ENCODE measurements at regions not wholly inside any gene's neighbourhood (a gene's known extent, or its start where the extent isn't known, plus 50 kb on each side); places are given as distances from the start of the nearest gene placed in this dataset.

DNA sequence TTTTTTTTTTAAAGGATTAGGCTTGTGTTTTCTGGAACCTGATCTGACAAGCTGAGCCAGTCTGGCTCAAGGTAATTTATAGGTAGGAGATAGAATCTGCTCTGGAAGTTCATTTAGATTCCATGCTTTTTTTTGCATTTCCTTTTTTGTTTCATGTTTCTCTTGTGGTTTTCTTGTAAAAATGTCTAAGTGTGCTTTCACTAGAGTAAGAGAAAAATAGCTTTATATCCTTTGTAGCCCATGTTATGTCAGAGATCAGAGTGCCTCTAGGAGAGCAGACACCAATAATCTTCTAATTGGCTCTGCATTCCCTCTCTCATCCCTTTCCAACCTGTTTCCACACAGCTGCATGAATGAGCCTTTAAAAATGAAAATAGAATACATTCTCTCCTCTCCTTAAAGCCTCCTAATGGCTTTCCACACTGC is 389.8 kb upstream of the KCNMB2 start:
- Histone ChIP-seq H3K4me1 (ENCODE audit: control insufficient read depth, insufficient read depth, low read length) (no peaks in the 10 kb centered on the region), H3K9ac (ENCODE audit: low read length in 2 of 2) (no peak overlapping the region), H3K27me3 (ENCODE audit: control insufficient read depth in 1 of 2, insufficient read depth in 2 of 2, low read length in 2 of 2) (no peaks in the 10 kb centered on the region), H3K9me3 (ENCODE audit: control insufficient read depth in 2 of 2, low read length in 2 of 2) (no peaks in the 10 kb centered on the region), H3K27ac (ENCODE audit: low read length) (no peak overlapping the region), H3K4me3 (ENCODE audit: low read length in 2 of 2) (no peak overlapping the region), H3K36me3 (ENCODE audit: control insufficient read depth in 2 of 2, insufficient read depth in 2 of 2, low read length in 2 of 2) (no peaks in the 10 kb centered on the region)

DNA sequence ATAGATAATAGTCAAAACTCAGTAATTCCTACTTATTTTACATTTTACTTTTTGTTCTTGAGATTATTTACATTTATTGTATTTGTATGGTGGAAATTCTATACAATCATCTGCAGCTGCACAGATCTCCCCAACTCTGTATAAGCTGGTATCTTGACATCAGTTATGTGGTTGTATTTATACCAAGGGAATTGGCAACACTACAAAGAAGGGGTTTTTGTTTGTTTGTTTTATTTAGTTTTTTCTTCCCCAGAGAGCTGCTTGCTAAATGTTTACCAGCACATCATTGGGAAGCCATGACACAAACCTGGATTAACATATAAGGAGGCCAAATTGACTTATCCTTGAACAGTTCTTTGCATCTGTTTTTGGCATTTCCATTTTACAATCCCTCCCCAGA is 389.2 kb upstream of the KCNMB2 start:
- H3K4me1 ChIP-seq (ENCODE audit: control insufficient read depth, insufficient read depth, low read length), result no peaks in the 10 kb centered on the region
- no peak overlapping the region for H3K27ac ChIP-seq (ENCODE audit: low read length)
- no peaks in the 10 kb centered on the region for H3K36me3 ChIP-seq (ENCODE audit: control insufficient read depth in 2 of 2, insufficient read depth in 2 of 2, low read length in 2 of 2)
- H3K4me3 ChIP-seq (ENCODE audit: low read length in 2 of 2), result no peak overlapping the region
- no peaks in the 10 kb centered on the region for H3K27me3 ChIP-seq (ENCODE audit: control insufficient read depth in 1 of 2, insufficient read depth in 2 of 2, low read length in 2 of 2)
- H3K9ac ChIP-seq (ENCODE audit: low read length in 2 of 2), result no peak overlapping the region
- no peaks in the 10 kb centered on the region for H3K9me3 ChIP-seq (ENCODE audit: control insufficient read depth in 2 of 2, low read length in 2 of 2)

DNA sequence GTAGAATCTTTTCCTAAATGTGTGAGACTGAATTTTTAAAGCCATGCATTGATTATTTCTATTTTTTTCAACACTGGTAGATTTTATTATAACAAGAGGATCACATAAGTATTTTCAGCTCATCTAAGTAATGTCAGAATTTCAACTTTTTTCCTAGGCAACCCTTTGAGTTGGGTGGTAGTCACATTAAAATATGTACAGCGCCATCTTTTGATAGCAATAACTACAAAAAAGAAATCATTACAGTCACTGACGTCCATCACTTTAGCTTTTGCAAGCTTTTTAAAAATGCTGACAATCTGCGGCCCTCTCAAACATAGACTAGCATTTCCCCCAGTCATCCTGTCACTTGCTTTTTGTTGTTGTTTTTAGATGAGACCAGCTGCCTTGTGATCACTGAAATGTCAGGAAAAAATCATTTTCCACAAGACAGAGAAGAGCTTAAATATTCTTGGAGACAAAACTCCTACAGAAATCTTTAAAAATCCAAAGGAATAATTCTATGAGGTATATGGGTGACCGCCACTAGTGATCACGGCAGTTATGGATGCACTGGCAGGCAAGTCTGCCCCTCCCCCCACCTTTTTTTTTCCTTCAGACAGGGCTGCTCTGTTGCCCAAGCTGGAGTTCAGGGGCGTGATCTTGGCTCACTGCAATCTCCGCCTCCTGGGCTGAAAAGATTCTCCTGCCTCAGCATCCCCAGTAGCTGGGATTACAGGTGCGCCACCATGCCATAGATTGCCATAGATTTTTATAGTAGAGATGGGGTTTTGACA is 384.0 kb upstream of the KCNMB2 start:
- Histone ChIP-seq H3K9me3 (ENCODE audit: control insufficient read depth in 2 of 2, low read length in 2 of 2) (no peaks in the 10 kb centered on the region), H3K4me1 (ENCODE audit: control insufficient read depth, insufficient read depth, low read length) (no peaks in the 10 kb centered on the region), H3K27ac (ENCODE audit: low read length) (no peak overlapping the region), H3K27me3 (ENCODE audit: control insufficient read depth in 1 of 2, insufficient read depth in 2 of 2, low read length in 2 of 2) (no peaks in the 10 kb centered on the region), H3K36me3 (ENCODE audit: control insufficient read depth in 2 of 2, insufficient read depth in 2 of 2, low read length in 2 of 2) (no peaks in the 10 kb centered on the region), H3K9ac (ENCODE audit: low read length in 2 of 2) (no peak overlapping the region), H3K4me3 (ENCODE audit: low read length in 2 of 2) (no peak overlapping the region)

DNA sequence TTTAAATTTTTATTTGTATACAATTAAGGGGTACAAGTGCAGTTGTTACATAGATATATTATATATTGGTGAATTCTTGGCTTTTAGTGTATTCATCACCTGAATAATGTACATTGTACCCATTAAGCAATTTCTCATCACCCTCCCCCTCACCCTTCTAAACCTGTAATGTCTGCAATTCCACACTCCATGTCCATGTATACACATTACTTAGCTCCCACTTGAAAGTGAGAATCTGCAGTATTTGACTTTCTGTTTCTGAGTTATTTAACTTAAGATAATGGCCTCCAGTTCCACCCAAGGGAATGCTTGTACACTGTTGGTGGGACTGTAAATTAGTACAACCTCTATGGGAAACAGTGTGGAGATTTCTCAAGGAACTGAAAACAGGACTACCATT is 383.2 kb upstream of the KCNMB2 start:
- no peaks in the 10 kb centered on the region for H3K9me3 ChIP-seq (ENCODE audit: control insufficient read depth in 2 of 2, low read length in 2 of 2)
- H3K4me3 ChIP-seq (ENCODE audit: low read length in 2 of 2), result no peak overlapping the region
- H3K36me3 ChIP-seq (ENCODE audit: control insufficient read depth in 2 of 2, insufficient read depth in 2 of 2, low read length in 2 of 2), result no peaks in the 10 kb centered on the region
- H3K27ac ChIP-seq (ENCODE audit: low read length), result no peak overlapping the region
- H3K9ac ChIP-seq (ENCODE audit: low read length in 2 of 2), result no peak overlapping the region
- H3K27me3 ChIP-seq (ENCODE audit: control insufficient read depth in 1 of 2, insufficient read depth in 2 of 2, low read length in 2 of 2), result no peaks in the 10 kb centered on the region
- H3K4me1 ChIP-seq (ENCODE audit: control insufficient read depth, insufficient read depth, low read length), result no peaks in the 10 kb centered on the region

DNA sequence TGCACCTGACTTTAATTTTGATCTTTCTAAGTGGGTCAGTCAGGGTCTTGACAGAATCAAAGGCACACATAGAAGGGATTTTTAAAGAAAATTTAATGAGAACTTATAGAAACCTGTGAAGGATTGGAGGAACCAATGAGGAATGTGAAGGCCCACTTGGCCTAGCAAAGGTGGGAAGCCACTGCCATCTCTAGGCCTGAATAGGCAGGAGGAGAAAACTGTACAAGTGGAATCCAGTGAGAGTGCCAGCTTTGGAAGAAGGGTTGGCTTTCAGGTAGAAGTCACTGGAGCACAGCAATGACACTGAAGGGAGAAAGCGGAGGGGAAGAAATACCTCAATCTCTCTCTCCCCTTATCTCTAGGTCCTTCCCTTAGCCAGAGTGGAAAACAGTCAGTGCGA is 380.7 kb upstream of the KCNMB2 start:
- H3K27ac ChIP-seq (ENCODE audit: low read length), result no peak overlapping the region
- no peaks in the 10 kb centered on the region for H3K4me1 ChIP-seq (ENCODE audit: control insufficient read depth, insufficient read depth, low read length)
- no peak overlapping the region for H3K9ac ChIP-seq (ENCODE audit: low read length in 2 of 2)
- H3K36me3 ChIP-seq (ENCODE audit: control insufficient read depth in 2 of 2, insufficient read depth in 2 of 2, low read length in 2 of 2), result no peaks in the 10 kb centered on the region
- H3K27me3 ChIP-seq (ENCODE audit: control insufficient read depth in 1 of 2, insufficient read depth in 2 of 2, low read length in 2 of 2), result no peaks in the 10 kb centered on the region
- no peak overlapping the region for H3K4me3 ChIP-seq (ENCODE audit: low read length in 2 of 2)
- no peaks in the 10 kb centered on the region for H3K9me3 ChIP-seq (ENCODE audit: control insufficient read depth in 2 of 2, low read length in 2 of 2)

DNA sequence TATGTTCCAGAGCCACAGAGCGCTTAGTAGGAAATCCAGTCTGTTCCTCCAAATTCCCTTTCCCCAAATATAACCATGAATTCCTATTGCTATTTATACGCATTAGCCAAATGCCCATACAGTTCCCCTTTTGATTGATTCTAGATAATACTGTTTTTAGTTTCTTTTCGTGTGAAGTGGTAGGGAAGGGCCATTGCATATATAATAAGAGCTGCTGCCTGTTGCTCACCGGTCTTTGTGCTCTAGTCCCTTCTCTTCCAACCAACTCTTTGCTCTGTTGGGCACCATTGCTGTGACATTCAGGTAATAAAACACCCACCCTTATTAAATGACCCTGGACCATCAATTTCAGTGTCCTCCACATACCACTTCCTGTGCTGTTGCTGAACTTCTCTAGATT is 379.9 kb upstream of the KCNMB2 start:
- Histone ChIP-seq H3K9me3 (ENCODE audit: control insufficient read depth in 2 of 2, low read length in 2 of 2) (no peaks in the 10 kb centered on the region), H3K27me3 (ENCODE audit: control insufficient read depth in 1 of 2, insufficient read depth in 2 of 2, low read length in 2 of 2) (no peaks in the 10 kb centered on the region), H3K27ac (ENCODE audit: low read length) (no peak overlapping the region), H3K4me3 (ENCODE audit: low read length in 2 of 2) (no peak overlapping the region), H3K9ac (ENCODE audit: low read length in 2 of 2) (no peak overlapping the region), H3K36me3 (ENCODE audit: control insufficient read depth in 2 of 2, insufficient read depth in 2 of 2, low read length in 2 of 2) (no peaks in the 10 kb centered on the region), H3K4me1 (ENCODE audit: control insufficient read depth, insufficient read depth, low read length) (no peaks in the 10 kb centered on the region)

DNA sequence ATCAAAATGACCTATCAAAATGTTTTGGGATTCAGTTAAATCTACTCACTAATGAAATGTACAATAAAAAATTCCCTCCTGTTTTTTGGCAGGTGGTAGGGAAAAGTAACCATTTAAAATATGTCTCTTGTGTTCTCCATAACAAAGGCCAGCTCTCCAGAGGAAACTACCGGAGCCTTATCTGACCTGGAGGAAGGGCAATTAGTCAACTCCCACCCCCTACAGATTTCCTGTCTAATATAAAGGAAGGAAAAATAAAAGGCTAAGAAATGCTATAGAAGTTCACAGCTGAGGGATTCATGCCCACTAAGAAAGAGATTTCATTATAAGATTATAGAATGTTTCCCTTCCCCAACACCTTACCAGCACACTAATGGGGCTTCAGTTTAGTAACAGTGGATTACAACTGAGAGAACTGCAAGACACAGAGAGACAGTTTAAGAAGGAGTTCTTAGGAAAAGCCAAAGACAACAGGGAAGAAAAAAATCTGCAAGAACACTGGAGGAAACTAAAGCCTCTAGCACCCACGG is 376.5 kb upstream of the KCNMB2 start:
- H3K9ac ChIP-seq (ENCODE audit: low read length in 2 of 2), result no peak overlapping the region
- no peak overlapping the region for H3K27ac ChIP-seq (ENCODE audit: low read length)
- no peaks in the 10 kb centered on the region for H3K4me1 ChIP-seq (ENCODE audit: control insufficient read depth, insufficient read depth, low read length)
- no peak overlapping the region for H3K4me3 ChIP-seq (ENCODE audit: low read length in 2 of 2)
- H3K36me3 ChIP-seq (ENCODE audit: control insufficient read depth in 2 of 2, insufficient read depth in 2 of 2, low read length in 2 of 2), result no peaks in the 10 kb centered on the region
- no peaks in the 10 kb centered on the region for H3K27me3 ChIP-seq (ENCODE audit: control insufficient read depth in 1 of 2, insufficient read depth in 2 of 2, low read length in 2 of 2)
- no peaks in the 10 kb centered on the region for H3K9me3 ChIP-seq (ENCODE audit: control insufficient read depth in 2 of 2, low read length in 2 of 2)

DNA sequence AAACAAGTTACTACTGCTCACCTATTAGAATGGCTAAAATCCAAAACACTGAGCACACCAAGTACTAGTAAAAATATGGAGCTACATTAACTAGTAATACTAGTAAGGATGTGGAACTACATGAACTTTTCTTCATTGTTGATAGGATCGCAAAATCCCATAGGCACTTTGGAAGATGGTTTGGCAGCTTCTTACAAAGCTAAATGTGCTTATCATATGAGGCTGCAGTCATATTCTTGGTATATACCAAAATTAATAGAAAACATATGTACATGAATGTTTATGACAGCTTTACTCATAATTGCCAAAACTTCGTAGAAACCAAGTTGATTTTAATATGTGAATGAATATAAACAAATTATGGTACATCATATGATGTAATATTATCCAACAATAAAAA is 366.8 kb upstream of the KCNMB2 start:
- H3K4me1 ChIP-seq (ENCODE audit: control insufficient read depth, insufficient read depth, low read length), result no peaks in the 10 kb centered on the region
- no peak overlapping the region for H3K9ac ChIP-seq (ENCODE audit: low read length in 2 of 2)
- H3K36me3 ChIP-seq (ENCODE audit: control insufficient read depth in 2 of 2, insufficient read depth in 2 of 2, low read length in 2 of 2), result no peaks in the 10 kb centered on the region
- H3K27me3 ChIP-seq (ENCODE audit: control insufficient read depth in 1 of 2, insufficient read depth in 2 of 2, low read length in 2 of 2), result no peaks in the 10 kb centered on the region
- H3K9me3 ChIP-seq (ENCODE audit: control insufficient read depth in 2 of 2, low read length in 2 of 2), result no peaks in the 10 kb centered on the region
- no peak overlapping the region for H3K27ac ChIP-seq (ENCODE audit: low read length)
- no peak overlapping the region for H3K4me3 ChIP-seq (ENCODE audit: low read length in 2 of 2)

DNA sequence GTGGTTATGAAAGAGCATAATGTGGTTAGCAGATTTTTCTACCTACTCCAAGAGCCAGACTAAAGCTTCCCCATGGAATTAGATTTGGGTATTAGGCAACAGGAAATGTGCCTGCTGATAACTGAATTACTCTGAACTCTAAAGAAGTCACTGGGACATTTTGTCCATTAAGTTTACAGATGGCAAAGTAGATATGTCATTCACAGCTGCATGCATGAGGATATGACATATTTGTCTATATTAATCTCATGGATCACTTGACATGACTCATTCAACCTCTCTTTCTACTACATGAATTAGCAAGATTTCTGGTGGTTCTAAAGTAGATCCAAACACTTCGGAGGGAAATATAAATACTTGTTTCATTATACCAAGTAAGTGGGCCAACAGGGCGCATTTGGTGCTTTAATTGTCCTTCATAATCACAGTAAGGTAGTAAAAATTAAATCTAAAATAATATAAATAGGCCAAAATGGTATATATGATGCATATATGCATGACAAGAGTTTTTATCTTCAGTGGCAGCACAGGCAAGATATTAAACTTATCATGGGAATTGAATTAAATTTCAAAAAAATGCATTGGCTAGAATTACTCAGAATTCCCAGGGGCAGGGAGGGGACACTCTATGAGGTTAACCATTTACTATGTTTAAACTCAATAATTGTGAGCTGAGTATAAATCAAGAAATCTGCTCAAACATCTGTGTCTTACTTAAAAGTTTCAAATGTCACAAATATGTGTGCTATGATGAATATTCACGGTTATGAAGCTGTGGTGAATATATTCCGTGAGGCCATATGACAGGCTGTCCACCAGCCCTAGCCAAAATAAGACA is 365.3 kb upstream of the KCNMB2 start:
- no peak overlapping the region for H3K4me3 ChIP-seq (ENCODE audit: low read length in 2 of 2)
- no peak overlapping the region for H3K9ac ChIP-seq (ENCODE audit: low read length in 2 of 2)
- H3K9me3 ChIP-seq (ENCODE audit: control insufficient read depth in 2 of 2, low read length in 2 of 2), result no peaks in the 10 kb centered on the region
- no peaks in the 10 kb centered on the region for H3K36me3 ChIP-seq (ENCODE audit: control insufficient read depth in 2 of 2, insufficient read depth in 2 of 2, low read length in 2 of 2)
- no peak overlapping the region for H3K27ac ChIP-seq (ENCODE audit: low read length)
- H3K27me3 ChIP-seq (ENCODE audit: control insufficient read depth in 1 of 2, insufficient read depth in 2 of 2, low read length in 2 of 2), result no peaks in the 10 kb centered on the region
- H3K4me1 ChIP-seq (ENCODE audit: control insufficient read depth, insufficient read depth, low read length), result no peaks in the 10 kb centered on the region

DNA sequence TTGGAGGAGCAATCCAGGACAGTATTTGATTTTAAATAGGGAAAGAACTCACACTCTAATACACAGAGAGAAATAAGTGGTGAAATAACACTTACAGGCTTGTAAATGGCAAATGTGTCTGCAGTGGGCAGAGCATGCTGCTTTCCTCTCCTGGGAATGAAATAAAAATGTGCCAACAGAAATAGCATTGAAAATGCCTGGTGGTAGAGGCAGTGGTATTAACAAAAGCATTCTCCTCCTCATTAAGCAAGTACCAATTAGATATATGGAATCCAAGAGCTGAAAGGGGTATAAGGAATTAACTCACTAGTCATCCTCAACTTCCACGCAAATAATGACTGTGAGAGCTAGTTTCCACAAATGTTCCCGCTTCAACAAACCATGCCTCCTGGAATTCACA is 364.1 kb upstream of the KCNMB2 start:
- no peak overlapping the region for H3K27ac ChIP-seq (ENCODE audit: low read length)
- H3K4me3 ChIP-seq (ENCODE audit: low read length in 2 of 2), result no peak overlapping the region
- H3K9me3 ChIP-seq (ENCODE audit: control insufficient read depth in 2 of 2, low read length in 2 of 2), result no peaks in the 10 kb centered on the region
- no peak overlapping the region for H3K9ac ChIP-seq (ENCODE audit: low read length in 2 of 2)
- H3K36me3 ChIP-seq (ENCODE audit: control insufficient read depth in 2 of 2, insufficient read depth in 2 of 2, low read length in 2 of 2), result no peaks in the 10 kb centered on the region
- no peaks in the 10 kb centered on the region for H3K27me3 ChIP-seq (ENCODE audit: control insufficient read depth in 1 of 2, insufficient read depth in 2 of 2, low read length in 2 of 2)
- no peaks in the 10 kb centered on the region for H3K4me1 ChIP-seq (ENCODE audit: control insufficient read depth, insufficient read depth, low read length)

Measured in stomach smooth muscle (tissue), 2 donors.